Ishikawa (cell line): ENCODE measurements at regions not wholly inside any gene's neighbourhood (a gene's known extent, or its start where the extent isn't known, plus 50 kb on each side); places are given as distances from the start of the nearest gene placed in this dataset.

Experiments used
- CEBPB ChIP-seq: IDR thresholded peaks from 2 replicates; pipeline ENCODE4 v1.6.1; 2012
- CREB1 ChIP-seq: IDR thresholded peaks from 2 replicates; pipeline ENCODE4 v1.6.1; 2012; ENCODE audit warnings: low read depth
- EGR1 ChIP-seq: IDR thresholded peaks from 2 replicates; pipeline ENCODE4 v1.6.1; 2012
- EP300 ChIP-seq: IDR thresholded peaks from 2 replicates; pipeline ENCODE4 v1.6.1; 2012; ENCODE audit warnings: borderline replicate concordance
- FOXM1 ChIP-seq: IDR thresholded peaks from 2 replicates; pipeline ENCODE4 v1.6.1; 2012; ENCODE audit warnings: low read depth, borderline replicate concordance
- MAX ChIP-seq: IDR thresholded peaks from 2 replicates; pipeline ENCODE4 v1.6.1; 2012
- NFIC ChIP-seq: IDR thresholded peaks from 2 replicates; pipeline ENCODE4 v1.6.1; 2012
- RAD21 ChIP-seq: IDR thresholded peaks from 2 replicates; pipeline ENCODE4 v1.6.1; 2012; ENCODE audit warnings: low read depth
- REST ChIP-seq: IDR thresholded peaks from 2 replicates; pipeline ENCODE4 v1.6.1; 2012; ENCODE audit warnings: low read depth, mild to moderate bottlenecking
- TAF1 ChIP-seq: IDR thresholded peaks from 2 replicates; pipeline ENCODE4 v1.6.1; 2012; ENCODE audit warnings: low read depth, mild to moderate bottlenecking
- TCF12 ChIP-seq: IDR thresholded peaks from 2 replicates; pipeline ENCODE4 v1.6.1; 2012; ENCODE audit warnings: low read depth
- TEAD4 ChIP-seq: IDR thresholded peaks from 2 replicates; pipeline ENCODE4 v1.6.1; 2012
- USF1 ChIP-seq: IDR thresholded peaks from 2 replicates; pipeline ENCODE4 v1.6.1; 2012
- YY1 ChIP-seq: IDR thresholded peaks from 2 replicates; pipeline ENCODE4 v1.6.1; 2012; ENCODE audit warnings: low read depth
- ZBTB7A ChIP-seq: IDR thresholded peaks from 2 replicates; pipeline ENCODE4 v1.6.1; 2012; ENCODE audit warnings: low read depth

GRCh38 chr5:65068410-65068809 lies 299.7 kb downstream of the CWC27 start:
- TF ChIP-seq CEBPB: no peak
- TF ChIP-seq EGR1: no peak
- no peak for TF ChIP-seq USF1
- no peak for TF ChIP-seq EP300

- TF ChIP-seq TCF12: no peak
- no peak for TF ChIP-seq TEAD4
- TF ChIP-seq USF1: no peak
- TF ChIP-seq CEBPB: no peak
- no peak for TF ChIP-seq TAF1
- TF ChIP-seq EGR1: no peak
- TF ChIP-seq CREB1: no peak
Measured at GRCh38 chr5:65070026-65070425, 301.3 kb downstream of the CWC27 start.

- TF ChIP-seq TEAD4 (no peak), NFIC (no peak), TAF1 (no peak), FOXM1 (no peak), REST (peak; percentile 51; the same call in 1 of the 2 replicates), EGR1 (no peak), CREB1 (no peak), ZBTB7A (no peak)
Measured at GRCh38 chr5:65072850-65073249, 304.1 kb downstream of the CWC27 start.

GRCh38 chr5:65073250-65073661 lies 304.5 kb downstream of the CWC27 start:
- no peak for TF ChIP-seq EP300
- TF ChIP-seq RAD21: no peak
- no peak for TF ChIP-seq CEBPB
- TF ChIP-seq EGR1: no peak
- no peak for TF ChIP-seq YY1
- no peak for TF ChIP-seq REST
- TF ChIP-seq MAX: no peak
- no peak for TF ChIP-seq TAF1
- no peak for TF ChIP-seq FOXM1
- no peak for TF ChIP-seq USF1
- TF ChIP-seq TEAD4: no peak
- TF ChIP-seq TCF12: no peak
- TF ChIP-seq CREB1: no peak
- TF ChIP-seq ZBTB7A: no peak
- TF ChIP-seq NFIC: no peak

- TF ChIP-seq EP300 (no peak), NFIC (no peak), TAF1 (no peak), YY1 (no peak), TCF12 (no peak), FOXM1 (no peak), ZBTB7A (no peak), MAX (no peak), RAD21 (no peak), EGR1 (no peak), CEBPB (no peak), USF1 (no peak), TEAD4 (no peak), CREB1 (no peak), REST (no peak)
Measured at GRCh38 chr5:65075623-65076250, 307.0 kb downstream of the CWC27 start.
